Caco-2 (cell line): ENCODE measurements at regions not wholly inside any gene's neighbourhood (a gene's known extent, or its start where the extent isn't known, plus 50 kb on each side); places are given as distances from the start of the nearest gene placed in this dataset.

Experiments used
- BruUV-seq: library from RNA; stranded (reverse); fragments of 400-500 nt; replicated peaks from 2 replicates; lab custom pipeline; 2021; lab: Mats Ljungman, UMichigan
- CTCF ChIA-PET: fragments of 300-600 bp; sonication (Branson Sonifier 250); formaldehyde crosslinking; loops from one replicate; lab custom pipeline; 2022; ENCODE audit warnings: antibody characterized with exemption; lab: Charles Lee
- POLR2A ChIA-PET: fragments of 300-600 bp; sonication (Branson Sonifier 250); formaldehyde crosslinking; loops from one replicate; lab custom pipeline; 2022; ENCODE audit warnings: antibody characterized with exemption; lab: Charles Lee
- DNase-seq, 2 experiments: peaks; one replicate each; pipeline versions ENCODE4 v3.0.0 to v3.0.0-alpha.2; 2020 to 2022
- H3K27me3 ChIP-seq: replicated peaks from 2 replicates; pipeline ENCODE4 v1.6.0; 2011; ENCODE audit warnings: low read length; ENCODE audit not compliant: control insufficient read depth, insufficient read depth
- H3K36me3 ChIP-seq: 2 replicates; pipeline ENCODE4 v1.5.1; 2011; ENCODE audit warnings: low read length; ENCODE audit not compliant: control insufficient read depth, insufficient read depth
- H3K4me1 ChIP-seq: fragments of 250-450 bp; sonication (Bioruptor Pico); 2 replicates; pipeline ENCODE4 v1.5.1; 2020; ENCODE audit warnings: mild to moderate bottlenecking
- H3K4me3 ChIP-seq: 2 replicates; pipeline ENCODE4 v1.5.1; 2011; ENCODE audit warnings: low read depth, mild to moderate bottlenecking, control low read depth, low read length
- H3K9me3 ChIP-seq: fragments of 250-450 bp; sonication (Bioruptor Pico); 2 replicates; pipeline ENCODE4 v1.5.1; 2020; ENCODE audit warnings: mild to moderate bottlenecking, moderate library complexity
- H3K27ac Mint-ChIP-seq: one replicate; pipeline ENCODE4 v1.8.0; 2022; ENCODE audit warnings: mixed read lengths; ENCODE audit not compliant: unreplicated experiment
- H3K27me3 Mint-ChIP-seq: one replicate; pipeline ENCODE4 v1.8.0; 2022; ENCODE audit warnings: mixed read lengths; ENCODE audit not compliant: insufficient read depth, unreplicated experiment
- H3K36me3 Mint-ChIP-seq: one replicate; pipeline ENCODE4 v1.8.0; 2022; ENCODE audit warnings: mild to moderate bottlenecking, mixed read lengths; ENCODE audit not compliant: insufficient read depth, unreplicated experiment
- H3K4me1 Mint-ChIP-seq: one replicate; pipeline ENCODE4 v1.8.0; 2022; ENCODE audit warnings: low read depth, mixed read lengths; ENCODE audit not compliant: unreplicated experiment
- H3K4me3 Mint-ChIP-seq: one replicate; pipeline ENCODE4 v1.8.0; 2022; ENCODE audit warnings: mild to moderate bottlenecking, moderate library complexity, mixed read lengths; ENCODE audit not compliant: unreplicated experiment
- H3K9me3 Mint-ChIP-seq: one replicate; pipeline ENCODE4 v1.8.0; 2022; ENCODE audit warnings: mixed read lengths; ENCODE audit not compliant: unreplicated experiment
- intact Hi-C: fragments of 100-400 bp; cut with micrococcal nuclease; formaldehyde crosslinking; loops from one replicate; pipeline ENCODE4 v1.10.0; 2022; ENCODE audit not compliant: unreplicated experiment
- TF ChIP-seq, protein P1 (sequence below), 2 experiments: fragments of 200-600 bp in 1 of 2; IDR thresholded peaks; 1 replicate in 1 of 2; 2 replicates in 1 of 2; pipeline versions ENCODE4 v1.5.1 to v1.8.0; 2011 to 2022; ENCODE audit warnings: antibody characterized with exemption in 1 of 2, control low read depth in 1 of 2, inconsistent platforms in 1 of 2, low read depth in 1 of 2, low read length in 1 of 2, mild to moderate bottlenecking in 1 of 2, moderate library complexity in 1 of 2; ENCODE audit not compliant: insufficient read depth in 1 of 2, severe bottlenecking in 1 of 2, unreplicated experiment in 1 of 2

DNA sequence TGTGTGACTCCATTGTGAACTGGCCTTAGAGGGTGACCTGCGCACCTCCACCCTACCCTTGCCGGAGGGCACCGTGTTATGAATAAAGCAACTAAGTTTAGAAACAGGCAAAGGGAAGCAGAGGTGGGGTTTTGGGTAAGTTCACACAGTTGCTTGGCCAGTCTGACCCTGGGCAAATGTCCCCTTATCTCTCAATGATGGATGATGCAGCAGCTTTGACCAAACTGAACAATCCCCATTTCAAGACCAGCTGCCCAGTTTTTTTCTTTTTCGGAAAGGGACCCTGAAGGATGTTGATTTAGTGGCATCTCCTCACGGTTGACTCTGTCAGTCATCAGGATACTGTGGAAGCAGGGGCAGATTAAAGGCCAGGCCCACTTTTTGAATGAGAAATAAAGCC lies 68.7 kb upstream of the PRDM1 start:
- no peak overlapping the region for H3K4me3 Mint-ChIP-seq
- no peaks in the 10 kb centered on the region for H3K27me3 Mint-ChIP-seq
- peaks cover 2% of the 10 kb centered on the region for H3K9me3 Mint-ChIP-seq
- POLR2A ChIA-PET, result no interaction called here
- no peak overlapping the region for H3K4me3 ChIP-seq
- no peak for DNase-seq
- intact Hi-C loops, result no loop called here
- H3K36me3 Mint-ChIP-seq, result no peaks in the 10 kb centered on the region
- TF ChIP-seq, protein P1, sequence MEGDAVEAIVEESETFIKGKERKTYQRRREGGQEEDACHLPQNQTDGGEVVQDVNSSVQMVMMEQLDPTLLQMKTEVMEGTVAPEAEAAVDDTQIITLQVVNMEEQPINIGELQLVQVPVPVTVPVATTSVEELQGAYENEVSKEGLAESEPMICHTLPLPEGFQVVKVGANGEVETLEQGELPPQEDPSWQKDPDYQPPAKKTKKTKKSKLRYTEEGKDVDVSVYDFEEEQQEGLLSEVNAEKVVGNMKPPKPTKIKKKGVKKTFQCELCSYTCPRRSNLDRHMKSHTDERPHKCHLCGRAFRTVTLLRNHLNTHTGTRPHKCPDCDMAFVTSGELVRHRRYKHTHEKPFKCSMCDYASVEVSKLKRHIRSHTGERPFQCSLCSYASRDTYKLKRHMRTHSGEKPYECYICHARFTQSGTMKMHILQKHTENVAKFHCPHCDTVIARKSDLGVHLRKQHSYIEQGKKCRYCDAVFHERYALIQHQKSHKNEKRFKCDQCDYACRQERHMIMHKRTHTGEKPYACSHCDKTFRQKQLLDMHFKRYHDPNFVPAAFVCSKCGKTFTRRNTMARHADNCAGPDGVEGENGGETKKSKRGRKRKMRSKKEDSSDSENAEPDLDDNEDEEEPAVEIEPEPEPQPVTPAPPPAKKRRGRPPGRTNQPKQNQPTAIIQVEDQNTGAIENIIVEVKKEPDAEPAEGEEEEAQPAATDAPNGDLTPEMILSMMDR (IDR thresholded peaks at IDR 0.05; ENCODE audit: insufficient read depth in 1 of 2, low read depth in 1 of 2, low read length in 1 of 2, severe bottlenecking in 1 of 2, unreplicated experiment in 1 of 2), result no peak
- H3K27ac Mint-ChIP-seq, result no peak overlapping the region
- no peaks in the 10 kb centered on the region for H3K27me3 ChIP-seq
- H3K36me3 ChIP-seq, result no peaks in the 10 kb centered on the region
- no TSS peak for BruUV-seq
- CTCF ChIA-PET, result interaction anchor here (0.7 kb wide), 1 partner anchor 431 kb away, joined by 4 read pairs; no protein-coding TSS in a partner anchor
- no peaks in the 10 kb centered on the region for H3K9me3 ChIP-seq
- peaks cover under 1% of the 10 kb centered on the region for H3K4me1 Mint-ChIP-seq
- no peaks in the 10 kb centered on the region for H3K4me1 ChIP-seq

DNA sequence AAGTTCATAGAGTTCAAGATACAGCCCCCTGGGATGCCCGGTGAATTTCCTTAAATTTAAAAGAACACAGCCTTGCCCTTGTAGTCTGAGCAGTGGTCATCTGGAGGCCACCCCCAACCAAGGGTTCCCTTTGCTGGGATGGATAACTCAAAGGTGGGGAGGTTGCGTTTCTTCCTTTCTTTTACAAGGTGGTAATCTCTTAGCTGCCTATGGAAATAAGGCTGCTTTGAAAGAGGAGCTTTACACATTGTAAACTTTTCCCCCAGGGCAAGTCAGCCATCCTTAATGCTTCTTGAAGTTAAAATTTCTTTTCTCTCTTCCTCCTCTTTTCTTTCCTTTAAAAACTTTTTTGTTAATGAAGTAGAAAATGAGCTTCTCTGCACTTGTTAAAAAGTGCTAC lies 71.2 kb upstream of the PRDM1 start:
- Mint-ChIP-seq H3K9me3 (peaks cover 9% of the 10 kb centered on the region), H3K36me3 (no peaks in the 10 kb centered on the region), H3K4me1 (peaks cover 14% of the 10 kb centered on the region), H3K27me3 (no peaks in the 10 kb centered on the region), H3K4me3 (no peak overlapping the region), H3K27ac (no peak overlapping the region)
- intact Hi-C loops, result no loop called here
- ChIA-PET POLR2A (no interaction called here), CTCF (interaction anchor here (0.6 to 1.0 kb wide), 2 partner anchors 143 to 584 kb away, joined by 3 read pairs; no protein-coding TSS in a partner anchor)
- DNase-seq, result no peak
- BruUV-seq, result no TSS peak
- Histone ChIP-seq H3K4me3 (no peak overlapping the region), H3K4me1 (no peaks in the 10 kb centered on the region), H3K36me3 (no peaks in the 10 kb centered on the region), H3K9me3 (no peaks in the 10 kb centered on the region), H3K27me3 (no peaks in the 10 kb centered on the region)
- TF ChIP-seq, protein P1 (IDR thresholded peaks at IDR 0.05; ENCODE audit: insufficient read depth in 1 of 2, low read depth in 1 of 2, low read length in 1 of 2, severe bottlenecking in 1 of 2, unreplicated experiment in 1 of 2), result no peak

DNA sequence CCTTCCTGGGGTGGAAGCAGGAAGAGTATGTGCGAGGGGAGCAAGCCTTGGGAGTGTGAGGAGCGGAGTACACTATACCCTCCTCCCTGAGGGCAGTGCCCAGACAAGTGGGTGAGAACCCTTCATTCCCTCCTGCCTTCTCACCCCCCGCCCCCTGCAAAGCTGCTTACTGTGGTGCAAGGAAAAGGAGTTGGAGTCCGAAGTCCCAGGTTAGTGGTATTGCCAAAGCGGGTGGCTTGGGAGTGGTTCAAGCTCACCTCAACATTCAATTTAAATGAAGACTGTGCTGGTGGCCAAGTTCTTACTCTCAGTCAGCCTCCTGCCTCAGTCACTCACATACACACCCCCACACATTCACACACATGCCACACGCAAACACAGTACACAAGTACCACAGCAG lies 74.7 kb upstream of the PRDM1 start:
- DNase-seq, result no peak
- no peak overlapping the region for H3K4me3 ChIP-seq
- H3K36me3 Mint-ChIP-seq, result no peaks in the 10 kb centered on the region
- H3K27me3 ChIP-seq, result no peaks in the 10 kb centered on the region
- BruUV-seq, result no TSS peak
- H3K4me3 Mint-ChIP-seq, result no peak overlapping the region
- ChIA-PET CTCF (no interaction called here), POLR2A (no interaction called here)
- peaks cover 20% of the 10 kb centered on the region for H3K4me1 Mint-ChIP-seq
- no peak overlapping the region for H3K27ac Mint-ChIP-seq
- peaks cover 18% of the 10 kb centered on the region for H3K9me3 Mint-ChIP-seq
- no peaks in the 10 kb centered on the region for H3K27me3 Mint-ChIP-seq
- H3K9me3 ChIP-seq, result no peaks in the 10 kb centered on the region
- H3K4me1 ChIP-seq, result no peaks in the 10 kb centered on the region
- H3K36me3 ChIP-seq, result no peaks in the 10 kb centered on the region
- intact Hi-C loops, result no loop called here
- TF ChIP-seq, protein P1 (IDR thresholded peaks at IDR 0.05; ENCODE audit: insufficient read depth in 1 of 2, low read depth in 1 of 2, low read length in 1 of 2, severe bottlenecking in 1 of 2, unreplicated experiment in 1 of 2), result no peak
